NCI-H2227 (cell line): ENCODE measurements at regions not wholly inside any gene's neighbourhood (a gene's known extent, or its start where the extent isn't known, plus 50 kb on each side); places are given as distances from the start of the nearest gene placed in this dataset.

Experiments used
- DNase-seq: peaks from one replicate; lab custom pipeline; 2025; ENCODE audit not compliant: unreplicated experiment; lab: John Stamatoyannopoulos, UW

- DNase-seq: no peak
Measured at GRCh38 chr12:67217647-67218046, 51.5 kb upstream of the CAND1 start.
